Nephron progenitor cell (in vitro differentiated cells): ENCODE measurements at regions not wholly inside any gene's neighbourhood (a gene's known extent, or its start where the extent isn't known, plus 50 kb on each side); places are given as distances from the start of the nearest gene placed in this dataset.

Experiments
- DNase-seq: peaks from one replicate; pipeline ENCODE4 v3.0.0; 2021
- H3K27ac Mint-ChIP-seq: 2 replicates; pipeline ENCODE4 v1.8.0; 2021; ENCODE audit warnings: mild to moderate bottlenecking, moderate library complexity, mixed read lengths
- H3K27me3 Mint-ChIP-seq: 2 replicates; pipeline ENCODE4 v1.8.0; 2021; ENCODE audit warnings: mild to moderate bottlenecking, low read depth, mixed read lengths; ENCODE audit not compliant: poor library complexity
- H3K36me3 Mint-ChIP-seq: 2 replicates; pipeline ENCODE4 v1.8.0; 2021; ENCODE audit warnings: low read depth, mixed read lengths
- H3K4me1 Mint-ChIP-seq: 2 replicates; pipeline ENCODE4 v1.8.0; 2021; ENCODE audit warnings: mixed read lengths
- H3K4me3 Mint-ChIP-seq: 2 replicates; pipeline ENCODE4 v1.8.0; 2021; ENCODE audit warnings: mild to moderate bottlenecking, moderate library complexity, mixed read lengths
- H3K9me3 Mint-ChIP-seq: 2 replicates; pipeline ENCODE4 v1.8.0; 2021; ENCODE audit warnings: mild to moderate bottlenecking, moderate library complexity, mixed read lengths
- TF ChIP-seq, protein P1 (sequence below): fragments of 200-600 bp; sonication (generic); IDR thresholded peaks from 2 replicates; pipeline ENCODE4 v1.5.0; 2021; ENCODE audit warnings: antibody characterized with exemption

DNA sequence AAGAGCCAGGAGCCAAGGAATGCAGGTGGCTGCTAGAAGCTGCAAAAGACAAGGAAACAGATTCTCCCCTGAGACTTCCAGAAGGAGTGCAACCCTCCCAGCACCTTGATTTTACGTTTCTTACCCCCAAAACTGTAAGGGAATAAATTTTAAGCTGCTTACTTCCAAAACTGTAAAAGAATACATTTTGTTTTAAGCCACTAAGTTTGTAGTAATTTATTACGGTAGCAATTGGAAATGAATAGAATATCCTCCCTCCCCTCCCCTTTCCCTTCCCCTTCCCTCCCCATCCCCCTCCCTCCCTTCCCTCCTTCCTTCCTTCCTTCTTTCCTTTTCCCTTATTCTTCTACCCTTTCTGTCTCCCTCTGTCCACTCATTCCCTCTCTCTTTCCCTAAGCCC is 203.7 kb upstream of the CFAP20DC start:
- Mint-ChIP-seq H3K4me3 (no peak overlapping the region), H3K27ac (no peak overlapping the region), H3K36me3 (no peaks in the 10 kb centered on the region), H3K4me1 (peaks cover 29% of the 10 kb centered on the region), H3K9me3 (peaks cover 4% of the 10 kb centered on the region), H3K27me3 (no peaks in the 10 kb centered on the region)
- TF ChIP-seq, protein P1, sequence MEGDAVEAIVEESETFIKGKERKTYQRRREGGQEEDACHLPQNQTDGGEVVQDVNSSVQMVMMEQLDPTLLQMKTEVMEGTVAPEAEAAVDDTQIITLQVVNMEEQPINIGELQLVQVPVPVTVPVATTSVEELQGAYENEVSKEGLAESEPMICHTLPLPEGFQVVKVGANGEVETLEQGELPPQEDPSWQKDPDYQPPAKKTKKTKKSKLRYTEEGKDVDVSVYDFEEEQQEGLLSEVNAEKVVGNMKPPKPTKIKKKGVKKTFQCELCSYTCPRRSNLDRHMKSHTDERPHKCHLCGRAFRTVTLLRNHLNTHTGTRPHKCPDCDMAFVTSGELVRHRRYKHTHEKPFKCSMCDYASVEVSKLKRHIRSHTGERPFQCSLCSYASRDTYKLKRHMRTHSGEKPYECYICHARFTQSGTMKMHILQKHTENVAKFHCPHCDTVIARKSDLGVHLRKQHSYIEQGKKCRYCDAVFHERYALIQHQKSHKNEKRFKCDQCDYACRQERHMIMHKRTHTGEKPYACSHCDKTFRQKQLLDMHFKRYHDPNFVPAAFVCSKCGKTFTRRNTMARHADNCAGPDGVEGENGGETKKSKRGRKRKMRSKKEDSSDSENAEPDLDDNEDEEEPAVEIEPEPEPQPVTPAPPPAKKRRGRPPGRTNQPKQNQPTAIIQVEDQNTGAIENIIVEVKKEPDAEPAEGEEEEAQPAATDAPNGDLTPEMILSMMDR: no peak
- no peak for DNase-seq

DNA sequence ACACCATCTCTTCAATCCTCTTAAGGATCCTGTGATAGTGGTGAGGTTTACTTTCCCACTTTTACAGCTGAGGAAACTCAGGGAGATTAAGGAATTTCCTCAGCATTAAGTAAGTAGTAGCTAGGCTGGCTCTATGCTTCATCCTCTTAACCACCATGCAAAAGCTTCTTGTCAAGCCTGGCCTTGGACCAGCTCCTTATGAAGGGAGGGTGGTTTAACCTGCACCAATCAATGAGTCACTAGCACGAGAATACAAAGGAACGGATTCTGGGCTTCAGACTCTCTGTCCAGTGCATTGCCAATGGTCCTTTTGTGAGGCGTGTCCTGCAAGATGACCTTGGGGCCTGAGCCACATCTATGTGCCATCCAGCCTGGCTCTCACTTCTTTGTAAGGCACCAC is 202.0 kb upstream of the CFAP20DC start:
- no peaks in the 10 kb centered on the region for H3K36me3 Mint-ChIP-seq
- H3K9me3 Mint-ChIP-seq: peaks cover 4% of the 10 kb centered on the region
- no peak for DNase-seq
- H3K27me3 Mint-ChIP-seq: no peaks in the 10 kb centered on the region
- H3K27ac Mint-ChIP-seq: no peak overlapping the region
- TF ChIP-seq, protein P1: no peak
- no peak overlapping the region for H3K4me3 Mint-ChIP-seq
- peaks cover 32% of the 10 kb centered on the region for H3K4me1 Mint-ChIP-seq

DNA sequence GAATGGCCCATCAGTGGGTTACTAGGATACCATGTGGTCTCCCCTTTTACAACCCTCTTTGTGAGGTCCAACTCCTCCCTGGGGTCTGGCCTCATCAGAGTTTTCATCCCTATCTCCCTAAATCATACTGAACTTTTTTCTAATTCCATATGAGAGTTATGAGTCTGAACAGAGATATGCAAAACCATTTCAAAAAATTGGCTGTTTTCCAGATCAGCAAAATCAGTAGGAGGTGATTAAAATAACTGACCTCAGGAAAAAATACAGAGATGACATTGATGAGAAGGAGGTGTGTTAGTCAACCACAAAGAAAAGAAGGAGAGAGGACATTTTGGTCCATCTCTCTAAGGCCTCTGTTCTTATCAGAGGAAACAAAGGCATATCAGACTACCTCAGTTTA is 200.8 kb upstream of the CFAP20DC start:
- DNase-seq: no peak
- Mint-ChIP-seq H3K4me1 (peaks cover 44% of the 10 kb centered on the region), H3K27me3 (no peaks in the 10 kb centered on the region), H3K27ac (no peak overlapping the region), H3K9me3 (peaks cover 4% of the 10 kb centered on the region), H3K4me3 (no peak overlapping the region), H3K36me3 (no peaks in the 10 kb centered on the region)
- TF ChIP-seq, protein P1: no peak

DNA sequence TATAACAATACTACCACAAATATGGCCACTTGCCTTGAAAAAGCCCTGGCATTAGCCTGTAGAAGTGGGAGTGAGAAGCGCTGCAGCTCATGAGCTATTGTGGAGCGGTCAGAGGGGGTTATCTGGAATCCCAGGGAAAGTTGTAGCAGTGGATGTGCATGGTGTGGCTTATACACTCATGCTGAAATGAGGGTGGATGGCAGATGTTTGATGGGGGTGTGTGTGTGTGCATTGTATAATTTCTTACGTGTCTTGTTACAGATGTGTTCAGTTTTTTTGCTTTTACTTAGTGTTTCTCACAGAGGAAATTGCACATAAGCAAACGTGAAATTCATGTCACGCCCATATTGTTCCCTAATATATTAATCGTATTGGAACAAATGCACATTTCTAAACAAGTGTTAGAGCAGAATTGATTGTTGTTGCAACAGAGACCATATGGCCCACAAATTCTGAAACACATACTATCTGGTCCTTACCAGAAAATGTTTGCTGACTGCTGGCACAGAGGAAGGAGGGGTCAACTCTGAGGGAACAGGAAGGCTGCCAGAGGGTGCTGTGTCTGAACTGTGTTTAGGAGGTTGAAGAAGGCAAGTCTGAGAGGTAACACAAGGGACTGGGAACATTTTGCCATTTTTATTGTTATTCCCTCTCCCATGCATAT is 200.0 kb upstream of the CFAP20DC start:
- H3K4me3 Mint-ChIP-seq: no peak overlapping the region
- H3K9me3 Mint-ChIP-seq: peaks cover 4% of the 10 kb centered on the region
- peaks cover 52% of the 10 kb centered on the region for H3K4me1 Mint-ChIP-seq
- TF ChIP-seq, protein P1: no peak
- no peaks in the 10 kb centered on the region for H3K27me3 Mint-ChIP-seq
- H3K27ac Mint-ChIP-seq: no peak overlapping the region
- H3K36me3 Mint-ChIP-seq: no peaks in the 10 kb centered on the region
- no peak for DNase-seq

DNA sequence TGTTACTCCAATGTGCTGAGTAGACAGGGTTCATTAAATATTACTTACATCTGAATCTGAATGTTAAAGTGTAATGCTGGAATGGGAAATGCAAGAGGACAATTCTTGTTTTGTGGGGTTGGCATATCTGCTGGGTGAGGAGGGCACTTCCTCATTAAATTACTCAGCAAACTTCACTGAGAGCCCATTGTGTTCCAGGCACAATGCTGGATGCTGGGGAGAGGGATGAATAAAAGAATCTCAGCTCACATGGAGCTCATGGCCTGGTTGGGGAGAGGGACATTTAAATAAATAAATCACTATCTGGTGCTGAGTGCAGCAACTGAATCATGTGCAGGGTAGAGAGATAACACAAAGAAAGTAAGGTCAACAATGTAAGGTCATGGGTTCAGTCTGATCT is 199.2 kb upstream of the CFAP20DC start:
- Mint-ChIP-seq H3K4me3 (no peak overlapping the region), H3K9me3 (peaks cover 4% of the 10 kb centered on the region), H3K4me1 (peaks cover 59% of the 10 kb centered on the region), H3K27me3 (no peaks in the 10 kb centered on the region), H3K36me3 (no peaks in the 10 kb centered on the region), H3K27ac (no peak overlapping the region)
- DNase-seq: no peak
- TF ChIP-seq, protein P1: no peak

DNA sequence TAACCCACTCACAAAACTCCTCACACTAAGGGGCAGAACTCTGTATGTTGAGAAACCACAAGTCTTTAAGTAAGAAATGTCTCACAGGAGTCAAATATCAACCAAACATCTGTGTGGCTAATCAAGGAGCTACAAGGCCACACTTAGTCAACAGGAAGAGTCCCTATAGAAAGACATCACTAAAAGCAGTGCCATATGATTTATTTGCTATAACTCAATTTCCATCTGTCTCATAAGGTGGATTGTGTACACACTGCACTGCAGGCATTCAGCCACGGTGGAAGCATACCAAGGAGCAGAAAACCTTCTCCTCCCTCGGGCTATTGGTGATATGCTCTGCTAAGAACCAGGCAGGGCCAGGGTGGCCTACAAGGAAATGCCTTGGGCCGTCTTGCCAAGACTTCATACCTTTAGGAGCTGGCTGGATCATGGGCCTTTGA is 197.6 kb upstream of the CFAP20DC start:
- DNase-seq: no peak
- peaks cover 65% of the 10 kb centered on the region for H3K4me1 Mint-ChIP-seq
- peaks cover 10% of the 10 kb centered on the region for H3K9me3 Mint-ChIP-seq
- TF ChIP-seq, protein P1: no peak
- no peak overlapping the region for H3K27ac Mint-ChIP-seq
- no peaks in the 10 kb centered on the region for H3K36me3 Mint-ChIP-seq
- no peaks in the 10 kb centered on the region for H3K27me3 Mint-ChIP-seq
- no peak overlapping the region for H3K4me3 Mint-ChIP-seq
